HepG2 (cell line): ENCODE measurements at regions not wholly inside any gene's neighbourhood (a gene's known extent, or its start where the extent isn't known, plus 50 kb on each side); places are given as distances from the start of the nearest gene placed in this dataset.

Experiments used
- ATAC-seq: fragments of 200-7000 bp; cut with Tn5 transposase; 3 replicates; pipeline ENCODE4 v1.9.1; 2020; ENCODE audit warnings: mild to moderate bottlenecking, moderate library complexity
- BruUV-seq: library from RNA; stranded (reverse); fragments of 400-500 nt; replicated peaks from 2 replicates; lab custom pipeline; 2021; lab: Mats Ljungman, UMichigan
- CTCF ChIA-PET: fragments of 300-600 bp; formaldehyde crosslinking; extraction: SDS; loops from one replicate; lab custom pipeline; 2021; ENCODE audit warnings: low total read pairs, inconsistent platforms, low intra/inter-chr PET ratio; lab: Yijun Ruan, JAX
- POLR2A ChIA-PET: fragments of 350-600 bp; sonication (Branson Sonifier 250); formaldehyde crosslinking; loops from one replicate; lab custom pipeline; 2020; ENCODE audit warnings: antibody characterized with exemption, inconsistent platforms; lab: Yijun Ruan, JAX
- DNase-seq: peaks from one replicate; pipeline ENCODE4 v3.0.0-alpha.2; 2015; ENCODE audit warnings: low spot score
- FAIRE-seq: peaks from 3 replicates; lab custom pipeline; 2011; peaks lifted over from hg19 to GRCh38; lab: Jason Lieb, UNC
- H2AFZ ChIP-seq: one replicate; pipeline ENCODE4 v1.6.1; 2011; ENCODE audit warnings: low read length, inconsistent platforms
- H3K27ac ChIP-seq: fragments of 300-600 bp; 3 replicates; pipeline ENCODE4 v1.8.0; 2011; ENCODE audit warnings: mixed run types, mild to moderate bottlenecking, mixed read lengths, low read length, inconsistent platforms; ENCODE audit not compliant: insufficient read depth; ENCODE audit errors: extremely low read length
- H3K27me3 ChIP-seq, 2 experiments: fragments of 200-600 bp in 1 of 2; 2 replicates in 1 of 2; 3 replicates in 1 of 2; pipeline versions ENCODE4 v1.6.0 to v1.8.0; 2011; ENCODE audit warnings: low read length in 2 of 2, mild to moderate bottlenecking in 2 of 2, moderate library complexity in 2 of 2, inconsistent platforms in 1 of 2; ENCODE audit not compliant: insufficient read depth in 2 of 2, control insufficient read depth in 1 of 2
- H3K36me3 ChIP-seq, 2 experiments: fragments of 200-600 bp in 1 of 2; replicated peaks in 1 of 2; 2 replicates in 1 of 2; 3 replicates in 1 of 2; pipeline versions ENCODE4 v1.5.1 to v1.8.0; 2011; ENCODE audit warnings: low read length in 2 of 2, inconsistent platforms in 1 of 2; ENCODE audit not compliant: insufficient read depth in 2 of 2, control insufficient read depth in 1 of 2
- H3K4me1 ChIP-seq: 2 replicates; pipeline ENCODE4 v1.5.1; 2012; ENCODE audit warnings: low read length, inconsistent platforms; ENCODE audit not compliant: insufficient read depth
- H3K4me2 ChIP-seq: 2 replicates; pipeline ENCODE4 v1.6.0; 2011; ENCODE audit warnings: low read depth, low read length, inconsistent platforms
- H3K4me3 ChIP-seq, 3 experiments: fragments of 200-600 bp in 1 of 3; sonication (generic), shearing (Covaris generic) in 1 of 3; replicated peaks in 1 of 3; 2 replicates each; pipeline ENCODE4 v1.5.1; 2011 to 2016; ENCODE audit warnings: low read length in 3 of 3, inconsistent platforms in 2 of 3, low read depth in 2 of 3, mild to moderate bottlenecking in 2 of 3, control low read depth in 1 of 3, mixed read lengths in 1 of 3; ENCODE audit not compliant: insufficient read depth in 1 of 3
- H3K79me2 ChIP-seq: one replicate; pipeline ENCODE4 v1.6.1; 2011; ENCODE audit warnings: low read length, inconsistent platforms; ENCODE audit not compliant: insufficient read depth
- H3K9ac ChIP-seq: 2 replicates; pipeline ENCODE4 v1.6.0; 2011; ENCODE audit warnings: mild to moderate bottlenecking, low read depth, low read length, inconsistent platforms; ENCODE audit not compliant: insufficient read depth
- H3K9me3 ChIP-seq: 2 replicates; pipeline ENCODE4 v1.5.1; 2012; ENCODE audit warnings: mild to moderate bottlenecking, low read length
- H4K20me1 ChIP-seq: 2 replicates; pipeline ENCODE4 v1.6.0; 2011; ENCODE audit warnings: inconsistent platforms, mild to moderate bottlenecking, low read length, moderate library complexity; ENCODE audit not compliant: insufficient read depth
- CEBPB ChIP-seq: IDR thresholded peaks from 2 replicates; pipeline ENCODE4 v1.6.1; 2011; ENCODE audit warnings: low read depth, low read length, improper control_type of control experiment, borderline replicate concordance
- CSRNP1 ChIP-seq: sonication (generic); formaldehyde crosslinking; IDR thresholded peaks from 2 replicates; pipeline ENCODE4 v1.8.1; 2023; ENCODE audit warnings: mild to moderate bottlenecking, missing genetic modification reagents
- HOXA3 ChIP-seq: sonication (generic); formaldehyde crosslinking; IDR thresholded peaks from 2 replicates; pipeline ENCODE4 v1.5.0; 2020; ENCODE audit warnings: missing genetic modification reagents
- HOXA7 ChIP-seq: sonication (generic); formaldehyde crosslinking; IDR thresholded peaks from 2 replicates; pipeline ENCODE4 v1.8.1; 2022; ENCODE audit warnings: mild to moderate bottlenecking, missing genetic modification reagents, moderate library complexity
- KDM5A ChIP-seq: fragments of 200-600 bp; sonication (generic); IDR thresholded peaks from 2 replicates; pipeline ENCODE4 v1.7.0; 2018; ENCODE audit warnings: antibody characterized with exemption, mild to moderate bottlenecking, low read length, borderline replicate concordance
- MEIS1 ChIP-seq: sonication (generic); formaldehyde crosslinking; IDR thresholded peaks from 2 replicates; pipeline ENCODE4 v1.9.0; 2021; ENCODE audit warnings: mild to moderate bottlenecking, missing genetic modification reagents, moderate library complexity, borderline replicate concordance
- MLXIP ChIP-seq: sonication (generic); formaldehyde crosslinking; IDR thresholded peaks from 2 replicates; pipeline ENCODE4 v1.9.0; 2021; ENCODE audit warnings: missing genetic modification reagents, borderline replicate concordance
- NR2F1 ChIP-seq, 2 experiments: fragments of 450-650 bp in 1 of 2; formaldehyde crosslinking in 1 of 2; IDR thresholded peaks; 2 replicates each; pipeline versions ENCODE4 v1.5.0 to v1.6.1; 2016 to 2020; ENCODE audit warnings: mild to moderate bottlenecking in 1 of 2, missing compliant biosample characterization in 1 of 2, missing genetic modification reagents in 1 of 2, moderate library complexity in 1 of 2
- PAWR ChIP-seq: sonication (generic); formaldehyde crosslinking; IDR thresholded peaks from 2 replicates; pipeline ENCODE4 v1.4.0; 2020; ENCODE audit warnings: missing genetic modification reagents, mild to moderate bottlenecking, borderline replicate concordance
- RFX5 ChIP-seq: IDR thresholded peaks from 2 replicates; pipeline ENCODE4 v1.6.1; 2011; ENCODE audit warnings: low read depth, low read length, improper control_type of control experiment
- U2AF2 ChIP-seq: fragments of 200-400 bp; formaldehyde crosslinking; IDR thresholded peaks from 2 replicates; pipeline ENCODE4 v1.6.1; 2017; ENCODE audit warnings: low read depth, mild to moderate bottlenecking, low read length
- ZNF556 ChIP-seq: sonication (generic); formaldehyde crosslinking; IDR thresholded peaks from 2 replicates; pipeline ENCODE4 v1.4.0; 2020; ENCODE audit warnings: mild to moderate bottlenecking, missing genetic modification reagents, borderline replicate concordance
- ZNF569 ChIP-seq: sonication (generic); formaldehyde crosslinking; IDR thresholded peaks from 2 replicates; pipeline ENCODE4 v1.5.0; 2020; ENCODE audit warnings: mild to moderate bottlenecking, missing genetic modification reagents, moderate library complexity, borderline replicate concordance
- ZNF629 ChIP-seq: sonication (generic); formaldehyde crosslinking; conservative IDR thresholded peaks from 2 replicates; pipeline ENCODE4 v1.5.0; 2020; ENCODE audit warnings: missing genetic modification reagents
- ZNF703 ChIP-seq: sonication (generic); formaldehyde crosslinking; IDR thresholded peaks from 2 replicates; pipeline ENCODE4 v1.5.1; 2020; ENCODE audit warnings: missing genetic modification reagents, mild to moderate bottlenecking, moderate library complexity, borderline replicate concordance
- ZNF749 ChIP-seq: sonication (generic); formaldehyde crosslinking; IDR thresholded peaks from 2 replicates; pipeline ENCODE4 v1.8.0; 2022; ENCODE audit warnings: mild to moderate bottlenecking, missing genetic modification reagents, moderate library complexity, borderline replicate concordance
- ZNF839 ChIP-seq: sonication (generic); formaldehyde crosslinking; IDR thresholded peaks from 2 replicates; pipeline ENCODE4 v1.4.0; 2020; ENCODE audit warnings: missing genetic modification reagents, mild to moderate bottlenecking, borderline replicate concordance
- WGBS: methylation state at CpG from one replicate; pipeline ENCODE4 v1.1.6; 2017; ENCODE audit warnings: low lambda C conversion rate; 5-methylcytosine and 5-hydroxymethylcytosine counted together
- in situ Hi-C: cut with HindIII; loops from 2 replicates; pipeline ENCODE4 v1.10.0; 2017; ENCODE audit warnings: low pct_unique_long_range_greater_than_20kb; ENCODE audit not compliant: extremely low pct_ligation_motif_present
- intact Hi-C: fragments of 100-400 bp; cut with micrococcal nuclease; formaldehyde crosslinking; loops from one replicate; pipeline ENCODE4 v1.10.0; 2022; ENCODE audit not compliant: unreplicated experiment
- TF ChIP-seq, protein P1 (sequence below): sonication (generic); formaldehyde crosslinking; IDR thresholded peaks from 2 replicates; pipeline ENCODE4 v1.4.0; 2020; ENCODE audit warnings: low read depth, mild to moderate bottlenecking, missing genetic modification reagents

GRCh38 chr3:159238646-159239045 lies 436.8 kb downstream of the MFSD1 start:
- no peaks in the 10 kb centered on the region for H3K27me3 ChIP-seq
- no peak overlapping the region for H3K4me2 ChIP-seq
- TF ChIP-seq PAWR (CRISPR knock-in tag) (no peak), CSRNP1 (CRISPR knock-in tag) (no peak), ZNF839 (no peak), ZNF703 (CRISPR knock-in tag) (no peak), ZNF629 (CRISPR knock-in tag) (no peak), KDM5A (no peak), ZNF556 (CRISPR knock-in tag) (no peak), HOXA7 (CRISPR knock-in tag) (no peak), ZNF749 (CRISPR knock-in tag) (no peak), U2AF2 (no peak), MLXIP (CRISPR knock-in tag) (no peak), CEBPB (no peak), HOXA3 (CRISPR knock-in tag) (no peak), NR2F1 (CRISPR knock-in tag; IDR thresholded peaks at IDR 0.05) (no peak), MEIS1 (no peak), RFX5 (no peak), ZNF569 (CRISPR knock-in tag) (no peak)
- TF ChIP-seq, protein P1, sequence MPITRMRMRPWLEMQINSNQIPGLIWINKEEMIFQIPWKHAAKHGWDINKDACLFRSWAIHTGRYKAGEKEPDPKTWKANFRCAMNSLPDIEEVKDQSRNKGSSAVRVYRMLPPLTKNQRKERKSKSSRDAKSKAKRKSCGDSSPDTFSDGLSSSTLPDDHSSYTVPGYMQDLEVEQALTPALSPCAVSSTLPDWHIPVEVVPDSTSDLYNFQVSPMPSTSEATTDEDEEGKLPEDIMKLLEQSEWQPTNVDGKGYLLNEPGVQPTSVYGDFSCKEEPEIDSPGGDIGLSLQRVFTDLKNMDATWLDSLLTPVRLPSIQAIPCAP (CRISPR knock-in tag) = no peak
- TF ChIP-seq, all 625 proteins: peak for 0
- Histone ChIP-seq H2AFZ (no peak overlapping the region), H3K9me3 (no peaks in the 10 kb centered on the region), H3K36me3 (no peaks in the 10 kb centered on the region), H3K27ac (no peak overlapping the region), H4K20me1 (no peaks in the 10 kb centered on the region), H3K4me3 (no peak overlapping the region), H3K79me2 (no peaks in the 10 kb centered on the region), H3K9ac (no peak overlapping the region), H3K4me1 (no peaks in the 10 kb centered on the region)
- WGBS = 8% methylated on average over 2 of the region's 2 CpGs
- CTCF ChIA-PET = no interaction called here
- no peak for ATAC-seq
- no peak for DNase-seq
- no peak for FAIRE-seq
- in situ Hi-C loops (no loop called here), intact Hi-C loops (no loop called here)
- BruUV-seq = no TSS peak
- POLR2A ChIA-PET = no interaction called here
